DMS153 (cell line): ENCODE measurements at regions not wholly inside any gene's neighbourhood (a gene's known extent, or its start where the extent isn't known, plus 50 kb on each side); places are given as distances from the start of the nearest gene placed in this dataset.

ENCODE experiments used
- DNase-seq: peaks from one replicate; lab custom pipeline; 2025; lab: John Stamatoyannopoulos, UW

DNA sequence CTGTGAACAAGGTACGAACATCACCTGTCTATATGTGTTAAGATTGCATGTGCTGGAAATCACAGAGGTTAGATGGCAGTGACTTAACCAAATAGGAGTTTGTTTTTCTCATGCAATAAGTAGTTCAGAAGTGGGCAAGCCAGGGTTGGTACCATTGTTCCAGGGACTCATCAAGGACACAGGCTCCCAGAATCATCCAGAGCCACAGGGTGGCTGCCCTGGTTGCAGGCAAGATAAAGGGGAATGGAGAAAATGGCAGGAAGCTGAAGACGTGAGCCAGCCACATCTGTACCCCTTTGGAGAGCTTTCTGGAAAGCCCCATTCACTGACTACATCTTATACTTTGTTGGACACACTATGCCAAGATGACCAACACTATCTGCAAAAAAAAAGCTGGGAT, 126.0 kb upstream of the IL12B start:
- no peak for DNase-seq

DNA sequence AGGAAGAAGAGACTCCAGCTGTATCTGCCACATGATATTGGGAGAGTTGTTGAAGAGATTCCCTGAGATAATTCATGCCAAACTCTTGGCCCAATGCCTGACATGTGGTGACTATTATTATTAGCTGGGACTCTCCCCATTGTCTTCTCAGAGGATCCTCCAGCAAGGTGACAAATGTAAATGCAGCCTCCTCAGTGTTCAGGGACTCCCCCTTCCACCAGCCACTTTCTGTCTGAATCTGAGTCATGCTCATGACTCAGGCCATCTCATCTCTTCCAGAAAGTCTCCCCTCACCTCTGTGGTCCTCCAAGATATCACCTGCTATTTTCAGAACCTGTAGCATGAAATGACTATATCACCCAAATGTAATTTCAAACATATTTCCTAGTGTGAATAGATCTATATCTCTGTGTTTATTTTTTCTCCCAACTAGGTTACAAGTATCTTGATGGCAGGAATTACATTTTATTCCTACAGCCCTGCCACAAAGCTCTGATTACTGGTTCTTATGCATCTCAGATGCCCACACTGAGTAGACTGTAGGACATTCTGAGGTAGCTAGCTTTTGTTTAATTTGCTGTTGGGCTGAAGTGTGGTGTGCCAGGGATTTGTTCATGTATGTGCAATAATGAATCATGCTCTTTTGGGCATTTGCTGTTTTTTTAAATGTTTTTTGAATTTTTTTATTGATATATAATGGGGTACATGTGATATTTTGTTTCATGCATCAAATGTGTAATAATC, 126.6 kb upstream of the IL12B start:
- no peak for DNase-seq

DNA sequence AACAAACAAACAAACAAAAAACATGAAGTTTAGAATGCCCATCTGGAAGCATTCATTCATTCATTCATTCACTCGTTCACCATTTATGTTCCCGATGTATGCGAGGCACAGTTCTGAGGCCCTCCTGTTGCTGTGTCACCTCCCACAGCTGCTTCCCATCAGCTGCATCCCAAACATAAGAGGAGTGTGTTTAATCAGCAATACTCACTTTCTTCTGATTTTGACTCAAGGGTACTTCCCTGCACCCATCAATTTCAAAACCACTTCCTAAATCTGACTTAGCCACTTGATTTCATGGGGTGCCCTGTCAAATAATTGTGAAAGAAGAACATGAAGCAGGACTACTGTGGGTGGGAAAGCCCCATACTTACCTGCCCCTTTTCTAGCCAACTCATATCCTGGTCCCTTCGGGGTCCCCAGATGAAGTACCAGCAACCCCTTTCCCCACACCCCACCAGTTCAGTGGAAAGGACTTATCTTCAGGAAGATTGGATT, 128.0 kb upstream of the IL12B start:
- DNase-seq: no peak

DNA sequence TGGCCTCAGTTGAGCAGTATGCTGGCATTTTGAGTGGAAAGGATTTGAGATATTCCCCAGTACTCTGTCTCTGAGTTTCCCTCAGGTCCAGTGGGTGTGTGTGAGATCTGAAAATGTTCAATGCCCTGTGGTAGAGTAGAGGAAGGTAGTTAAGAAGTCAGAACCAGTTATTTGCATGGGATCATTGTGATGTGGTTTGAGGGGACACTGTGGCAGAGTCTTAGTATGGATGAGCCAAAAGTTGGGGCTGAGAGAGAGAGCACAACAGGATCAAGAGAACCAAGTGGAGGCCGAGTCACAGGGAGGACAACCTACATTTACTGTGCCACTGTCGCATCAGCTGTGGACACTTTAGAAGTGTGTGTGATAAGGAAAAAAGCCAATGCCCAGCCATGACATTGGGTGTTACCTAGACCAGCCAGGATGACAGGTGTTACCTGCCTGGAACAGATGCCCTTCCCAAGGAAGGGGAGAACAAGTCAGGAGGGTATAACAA, 128.9 kb upstream of the IL12B start:
- DNase-seq: no peak

DNA sequence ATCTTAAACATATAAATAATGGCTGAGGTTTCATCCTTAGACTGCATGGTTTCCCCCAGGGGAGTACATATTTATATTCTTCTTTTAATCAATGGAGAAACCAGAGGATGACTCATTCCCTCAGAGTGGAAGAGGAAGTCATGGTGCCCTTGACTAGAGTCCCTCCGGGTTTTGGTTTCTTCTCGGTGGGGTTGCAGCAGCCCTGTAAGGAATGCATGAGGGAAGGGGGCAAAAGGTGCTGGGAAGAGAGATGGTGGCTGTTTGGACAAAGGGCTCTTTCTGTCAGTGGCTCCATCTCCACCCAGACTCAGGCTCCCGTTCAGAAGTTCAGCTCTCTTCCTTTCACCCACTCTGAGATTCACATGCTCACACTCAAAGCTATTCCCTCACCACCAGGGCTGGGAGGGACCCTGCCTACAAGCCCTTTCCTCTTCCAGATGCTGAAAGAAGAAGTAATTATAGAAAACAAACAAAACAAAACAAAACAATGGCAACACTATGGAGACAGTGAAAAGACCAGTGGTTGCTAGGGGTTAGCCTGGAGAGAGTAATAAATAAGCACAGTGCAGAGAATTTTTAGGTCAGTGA, 129.8 kb upstream of the IL12B start:
- no peak for DNase-seq

DNA sequence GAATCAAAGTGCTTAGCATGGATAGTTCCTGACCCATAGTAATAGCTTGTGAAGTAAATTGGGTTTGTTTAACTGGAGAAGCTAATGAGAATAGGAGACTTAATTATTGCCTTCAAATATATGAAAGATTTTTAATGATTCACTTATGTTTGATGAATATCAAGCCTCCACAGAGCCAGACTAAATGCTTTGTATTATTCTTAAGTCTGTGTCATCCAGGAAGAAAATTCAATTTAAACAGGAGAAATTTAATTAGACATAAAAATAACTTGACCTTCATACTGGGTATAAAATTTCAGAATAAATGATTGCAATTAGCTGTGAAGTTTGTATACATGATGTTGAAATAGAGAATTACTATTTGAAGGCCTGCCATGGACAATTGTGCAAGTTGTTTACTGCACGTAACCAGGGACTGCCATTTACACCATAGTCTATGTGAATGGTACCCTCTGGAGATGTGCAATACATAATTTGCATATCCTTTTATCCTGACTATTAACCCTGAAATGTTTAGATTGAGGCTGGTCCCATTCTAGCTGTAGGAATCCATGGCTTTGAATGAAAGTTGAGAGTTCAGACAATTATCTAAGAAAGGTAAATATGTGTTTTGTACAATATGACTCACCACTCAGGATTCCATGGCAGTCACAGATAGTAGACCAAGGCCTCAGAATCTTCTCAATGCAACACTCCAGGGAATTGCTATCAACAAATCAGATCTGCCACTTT, 133.5 kb upstream of the IL12B start:
- DNase-seq: no peak

DNA sequence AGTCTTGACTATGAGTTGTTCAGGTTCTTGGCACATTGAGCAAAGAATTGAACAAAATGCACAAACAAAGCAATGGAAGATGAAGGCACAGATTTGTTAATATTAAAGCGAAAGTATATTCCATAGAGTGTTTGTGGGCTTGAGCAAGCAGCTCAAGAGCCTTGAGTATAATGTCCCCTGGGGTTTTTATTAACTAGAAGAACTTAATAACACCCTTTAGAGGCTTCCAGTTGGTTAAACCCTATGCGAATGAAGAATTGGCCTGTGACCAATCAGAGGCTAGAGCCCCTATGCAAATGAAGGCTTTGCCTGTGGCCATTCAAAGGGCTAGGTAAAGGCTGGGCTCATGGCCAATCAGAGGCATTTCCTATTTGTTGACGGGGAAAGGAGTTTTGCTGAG, 135.3 kb upstream of the IL12B start:
- no peak for DNase-seq

DNA sequence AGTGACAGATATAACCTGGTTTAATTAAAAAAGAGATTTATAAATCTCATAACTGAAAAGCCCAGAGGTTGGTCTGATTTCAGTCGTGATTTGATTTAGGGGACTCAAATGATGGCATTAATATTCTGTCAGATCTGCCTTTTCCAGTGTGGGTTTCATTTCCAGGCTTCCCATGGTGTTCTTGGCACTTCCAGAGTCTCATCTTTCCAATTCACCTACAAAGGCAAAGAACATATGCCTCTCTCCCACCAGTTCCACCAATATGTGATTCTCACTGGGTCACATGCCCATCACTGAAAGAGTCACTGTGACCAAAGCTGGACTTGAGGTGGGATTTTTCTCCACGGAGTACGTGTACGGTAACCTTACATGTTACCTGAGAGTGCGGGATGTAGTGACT, 137.4 kb upstream of the IL12B start:
- no peak for DNase-seq

DNA sequence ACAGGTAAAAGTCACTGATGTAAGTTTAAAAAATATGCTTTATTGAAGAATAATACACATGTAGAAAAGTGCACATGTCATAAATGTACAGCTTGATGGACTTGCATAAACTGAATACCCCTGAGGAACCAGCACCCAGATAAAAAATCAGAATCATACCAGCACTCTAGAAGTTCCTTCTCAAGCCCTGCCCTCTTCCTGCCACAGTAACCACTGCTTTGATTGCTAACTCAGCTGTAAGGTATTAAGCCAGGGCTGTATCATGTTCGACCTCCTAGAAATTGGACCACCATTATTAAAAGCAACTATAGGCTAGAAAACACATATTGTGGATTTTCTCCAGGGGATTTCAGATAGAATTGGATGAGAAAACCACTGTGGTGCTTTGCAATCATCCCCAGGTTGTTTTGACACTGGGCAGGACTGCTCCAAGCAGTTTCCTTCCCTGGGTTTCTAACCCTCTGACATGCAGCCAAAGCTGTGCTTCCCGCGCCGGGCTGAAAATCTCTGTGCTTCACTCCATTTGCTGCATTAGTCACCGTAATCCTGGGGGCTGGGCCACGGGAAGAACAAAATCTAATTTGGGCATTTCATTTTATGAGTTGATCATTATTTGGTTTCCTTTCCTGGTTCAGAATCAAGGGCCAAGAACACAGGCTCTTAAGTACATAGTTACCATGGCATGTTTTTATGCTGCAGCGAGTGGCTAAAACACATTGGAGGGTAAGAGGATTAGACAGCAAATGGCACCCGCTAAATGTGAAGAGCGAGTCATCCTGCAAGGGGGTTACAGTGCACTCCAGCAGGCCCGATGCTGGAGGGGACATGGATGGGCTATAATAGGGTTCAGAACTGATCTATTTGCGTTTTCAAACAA, 139.4 kb upstream of the IL12B start:
- DNase-seq: peak; percentile 65

DNA sequence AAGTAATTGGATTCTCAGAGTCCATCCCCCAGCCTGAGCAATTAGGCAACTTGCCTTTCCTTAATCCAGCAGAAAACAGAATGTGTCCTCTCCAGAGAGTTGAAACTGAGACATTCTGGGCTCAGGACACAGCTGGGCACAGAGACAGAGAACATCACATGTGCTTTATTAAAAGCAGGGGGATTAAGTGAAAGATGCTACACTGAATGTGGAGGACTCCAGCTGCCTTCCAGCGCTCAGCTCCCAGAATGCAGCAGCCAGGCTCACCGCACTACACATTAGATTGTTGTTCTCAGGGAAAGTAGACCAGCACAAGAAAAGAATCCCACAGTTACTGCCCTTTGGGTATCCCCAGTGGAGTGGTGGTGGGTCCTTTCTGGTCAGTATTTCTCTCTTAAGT, 141.6 kb upstream of the IL12B start:
- DNase-seq: no peak

DNA sequence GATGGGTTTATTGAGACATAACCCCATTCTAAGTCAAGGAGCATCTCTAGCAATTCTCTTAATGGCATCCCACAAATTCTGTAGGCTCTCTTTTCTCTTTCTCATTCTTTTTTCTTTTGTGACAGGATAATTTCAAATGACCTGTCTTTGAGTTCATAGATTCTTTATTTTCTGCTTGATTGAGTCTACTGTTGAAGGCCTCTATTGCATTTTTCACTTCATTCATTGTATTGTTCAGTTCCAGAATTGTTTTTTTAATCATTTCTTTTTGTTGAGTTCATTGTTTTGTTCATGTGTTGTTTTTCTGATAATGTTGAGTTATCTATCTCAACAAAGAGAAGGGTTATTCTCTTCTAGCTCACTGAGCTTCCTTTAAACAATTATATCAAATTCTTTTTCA, 144.7 kb upstream of the IL12B start:
- no peak for DNase-seq

DNA sequence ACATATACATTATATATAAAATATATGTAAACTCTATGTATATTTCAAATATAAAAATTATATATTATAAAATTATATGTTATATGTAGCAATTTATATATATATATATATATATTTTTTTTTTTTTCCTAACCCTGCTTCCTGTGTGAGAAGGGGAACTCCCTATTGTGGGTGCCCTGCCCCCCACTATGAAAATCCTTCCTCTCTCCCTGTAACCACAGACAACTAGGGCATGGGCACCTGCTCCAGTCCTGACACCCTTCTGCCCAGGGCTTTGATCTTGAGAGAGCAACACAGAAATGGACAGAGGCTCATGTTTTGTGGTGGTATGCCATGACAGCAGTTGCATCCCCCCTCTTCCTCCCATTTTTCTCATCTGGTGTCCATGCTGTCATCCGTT, 148.7 kb upstream of the IL12B start:
- no peak for DNase-seq

DNA sequence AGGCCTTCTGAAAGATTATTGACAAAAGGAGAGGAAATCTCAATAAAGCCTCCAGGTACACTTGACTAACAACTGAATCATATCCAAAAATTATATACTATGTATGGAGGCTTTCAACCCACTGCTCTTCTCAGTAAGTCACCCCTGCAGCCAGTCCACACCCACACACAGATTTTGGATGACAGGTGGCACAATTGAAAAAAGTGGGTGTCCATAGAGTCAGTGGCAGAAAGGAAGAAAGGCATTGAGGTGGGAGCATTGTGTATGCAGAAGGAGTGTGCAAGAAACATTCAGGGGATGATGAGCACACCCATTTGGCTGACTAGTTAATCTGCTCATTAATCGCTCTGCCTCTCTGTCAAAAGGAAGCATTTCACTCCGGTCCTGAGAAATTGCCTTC, 150.6 kb upstream of the IL12B start:
- no peak for DNase-seq

DNA sequence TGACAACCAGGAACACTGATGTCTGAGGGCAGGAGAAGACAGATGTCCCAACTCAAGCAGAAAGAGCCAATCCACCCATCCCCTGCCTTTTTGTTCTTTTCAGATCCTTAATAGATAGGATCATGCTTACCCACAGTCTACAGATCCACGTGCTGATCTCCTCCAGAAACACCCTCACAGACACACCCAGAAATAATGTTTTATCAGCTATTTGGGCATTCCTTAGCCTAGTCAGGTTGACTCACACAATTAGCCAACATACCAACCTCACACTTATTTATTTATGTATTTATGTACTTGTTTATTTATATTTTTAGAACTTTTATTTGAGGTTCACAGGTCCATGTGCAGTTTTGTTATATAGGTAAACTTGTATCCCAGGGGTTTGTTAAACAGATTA, 151.5 kb upstream of the IL12B start:
- no peak for DNase-seq

DNA sequence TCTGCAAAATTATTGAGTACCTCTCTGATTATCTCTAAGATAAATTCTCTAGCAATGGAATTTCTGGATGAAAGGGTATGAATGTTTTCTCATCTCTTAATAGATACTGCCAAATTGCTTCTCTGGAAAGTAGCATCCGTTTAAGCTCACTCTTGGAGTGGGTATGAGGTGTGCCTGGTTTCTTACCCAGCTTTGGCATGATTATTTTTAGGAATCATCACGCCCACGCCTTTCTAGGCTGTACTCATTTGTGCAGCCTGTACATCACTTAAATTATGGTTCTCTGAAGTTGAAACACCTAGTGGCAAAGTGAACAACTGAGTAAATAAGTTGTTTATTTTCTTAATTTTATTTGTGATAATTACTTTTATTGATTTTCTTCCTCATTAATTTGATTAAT, 156.5 kb upstream of the IL12B start:
- DNase-seq: no peak

DNA sequence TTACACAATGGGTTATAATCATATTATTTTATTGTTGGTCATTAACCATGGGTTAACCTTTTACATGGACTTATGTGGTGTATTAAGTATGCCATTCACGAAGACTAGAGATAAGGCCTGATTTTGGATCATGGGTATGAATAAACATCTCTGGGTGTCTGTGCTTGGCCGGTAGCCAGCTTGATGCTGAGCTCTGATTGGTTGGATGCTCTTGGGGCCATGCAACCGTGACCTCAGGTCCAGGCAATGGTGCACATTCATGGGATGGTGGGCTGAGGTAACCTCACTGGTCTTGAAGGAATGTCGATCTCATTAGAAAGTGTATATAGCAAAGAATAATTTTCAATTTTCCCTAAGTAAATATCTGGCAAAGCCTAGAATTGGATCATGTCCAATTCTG, 158.2 kb upstream of the IL12B start:
- DNase-seq: no peak

DNA sequence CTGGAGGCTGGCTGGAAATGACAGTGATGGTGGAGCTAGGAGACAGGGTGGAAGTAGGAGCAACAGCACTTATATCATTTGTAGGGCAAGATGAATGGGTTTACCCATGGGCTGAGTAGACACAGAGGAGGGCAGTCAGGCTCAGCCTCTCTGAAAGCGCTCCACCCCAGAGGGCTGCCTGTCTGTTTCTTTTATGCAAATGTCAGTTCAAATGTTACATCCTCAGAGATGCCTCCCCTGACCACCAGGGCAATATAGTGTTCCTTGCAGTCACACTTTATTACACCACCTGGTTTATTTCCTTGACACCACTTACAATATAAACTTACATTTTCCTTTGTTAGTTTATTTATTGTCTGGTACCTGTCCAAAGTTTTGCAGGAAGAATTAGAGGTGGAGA, 159.5 kb upstream of the IL12B start:
- DNase-seq: no peak

DNA sequence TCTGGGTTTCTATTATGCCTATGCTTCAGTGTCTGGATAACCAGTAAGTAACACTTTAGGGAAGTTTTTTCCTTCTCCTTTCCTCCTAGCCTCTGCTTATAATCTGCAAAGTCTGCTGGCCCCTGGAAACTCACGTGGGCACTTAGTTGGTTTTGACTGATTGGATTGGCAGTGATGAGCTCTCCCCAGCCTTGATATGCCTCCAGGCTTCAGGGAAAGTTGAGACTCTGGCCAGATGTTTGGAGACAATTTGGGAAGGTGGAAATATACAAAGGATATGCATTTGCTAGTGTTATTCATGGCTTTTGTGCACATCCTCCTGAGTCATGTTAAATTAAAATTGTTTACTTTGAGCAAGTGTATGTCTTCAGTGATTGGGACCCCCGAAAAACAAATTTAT, 160.2 kb upstream of the IL12B start:
- no peak for DNase-seq

DNA sequence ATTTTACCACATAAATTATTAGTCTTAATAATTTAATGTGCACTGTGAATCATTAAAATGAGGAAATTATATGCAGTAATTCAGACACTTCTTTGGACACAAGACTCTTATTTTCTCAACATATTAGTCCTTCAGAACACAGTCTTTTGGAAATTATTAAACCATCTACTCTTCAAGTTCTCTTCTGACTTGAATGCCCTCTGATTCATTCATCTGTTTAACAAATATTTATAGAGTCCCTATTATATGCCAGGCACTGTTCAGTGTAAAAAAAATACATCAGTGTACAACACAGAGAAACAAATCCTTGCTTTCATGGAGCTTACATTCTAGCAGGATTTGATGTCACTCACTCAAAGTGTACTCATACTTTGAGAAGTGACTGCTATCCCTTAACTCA, 163.4 kb upstream of the IL12B start:
- no peak for DNase-seq

DNA sequence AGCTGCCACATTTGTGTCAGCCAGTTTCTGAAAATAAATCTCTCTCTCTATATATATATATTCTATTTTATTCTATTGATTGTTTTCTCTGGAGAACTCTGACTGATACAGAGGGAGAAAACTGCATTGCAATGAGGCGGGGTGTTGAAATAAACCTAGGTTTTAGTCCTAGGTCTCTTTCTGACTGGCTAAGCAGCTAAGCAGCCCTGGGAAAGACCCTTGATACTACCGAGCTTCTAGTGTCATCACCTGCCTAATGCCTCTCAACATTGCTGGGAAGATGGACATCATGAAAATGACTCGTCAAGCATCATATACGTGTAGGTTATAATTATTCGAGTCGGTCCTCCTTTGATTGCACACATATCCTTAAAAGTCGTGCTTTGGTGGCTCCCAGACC, 166.5 kb upstream of the IL12B start:
- no peak for DNase-seq

DNA sequence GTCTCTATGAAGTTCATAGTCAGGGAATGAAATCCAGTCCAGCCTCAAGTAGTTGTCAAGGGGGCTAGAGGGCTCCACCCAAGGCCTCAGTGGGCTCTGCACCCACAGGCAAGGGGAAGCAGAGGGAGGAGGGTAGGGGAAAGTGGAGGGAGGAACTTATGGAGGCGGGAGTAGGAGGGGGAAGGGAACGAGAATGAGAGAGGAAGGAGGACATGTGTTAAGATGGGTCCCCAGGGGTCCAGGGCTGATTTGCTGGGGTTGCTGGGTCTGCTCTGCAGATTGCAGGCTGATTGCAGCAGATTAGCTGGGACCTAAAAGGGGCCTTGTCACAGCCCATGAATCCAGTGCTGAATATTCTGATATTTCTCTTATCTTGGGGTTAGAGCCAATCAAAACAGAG, 166.9 kb upstream of the IL12B start:
- DNase-seq: no peak

DNA sequence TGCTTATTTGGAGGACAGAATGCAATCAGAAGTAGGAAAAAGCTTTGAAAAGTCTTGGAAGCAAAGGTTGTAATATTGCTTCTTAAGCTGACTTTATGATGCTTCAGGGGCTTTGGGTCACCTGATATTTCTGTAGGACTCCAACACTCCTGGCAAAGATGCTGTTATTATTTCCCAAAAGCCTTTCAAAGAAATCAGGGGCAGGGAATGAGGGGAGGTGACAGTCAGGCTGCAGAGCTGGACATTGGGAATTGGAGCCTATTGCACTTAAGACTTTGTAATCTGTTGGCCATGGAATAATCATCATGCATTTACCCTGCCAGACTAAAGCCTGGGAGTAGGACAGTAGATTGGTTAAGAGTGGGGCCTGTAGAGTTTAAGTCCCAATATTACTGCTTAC, 168.3 kb upstream of the IL12B start:
- DNase-seq: no peak
